ENCODE measurements at regions not wholly inside any gene's neighbourhood (a gene's known extent, or its start where the extent isn't known, plus 50 kb on each side); places are given as distances from the start of the nearest gene placed in this dataset.

DNA sequence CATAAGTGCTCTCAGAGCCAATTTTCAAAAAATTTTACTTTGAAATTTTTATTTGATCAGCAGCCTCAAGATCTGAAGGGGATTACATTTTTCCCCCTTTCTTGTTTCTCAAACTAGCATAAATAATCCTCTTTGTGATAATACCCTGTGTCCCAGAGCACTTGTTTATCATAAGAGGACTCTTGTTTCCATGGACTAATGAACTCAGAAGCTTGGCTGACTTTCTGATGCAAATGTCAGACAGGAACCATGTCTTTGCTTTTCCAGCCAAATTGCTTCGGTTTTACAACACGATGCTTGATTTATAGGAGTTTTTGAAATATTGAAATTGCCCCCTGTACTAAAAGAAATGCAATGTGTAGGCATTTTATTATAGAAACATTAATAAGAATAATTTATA is 859.3 kb upstream of the LCORL start:
- TF ChIP-seq CTCF (IDR thresholded peaks at IDR 0.05) (no peak), POLR2A (IDR thresholded peaks at IDR 0.05) (no peak)

All from sigmoid colon (tissue), 3 donors.